ENCODE measurements at regions not wholly inside any gene's neighbourhood (a gene's known extent, or its start where the extent isn't known, plus 50 kb on each side); places are given as distances from the start of the nearest gene placed in this dataset.

- no peak for TF ChIP-seq ZNF362 (tag by site-specific recombination; IDR thresholded peaks at IDR 0.05)
- no peak for TF ChIP-seq CTCF (tag by site-specific recombination; IDR thresholded peaks at IDR 0.05)
- TF ChIP-seq ZBTB44 (tag by site-specific recombination; IDR thresholded peaks at IDR 0.05), result no peak
- TF ChIP-seq PATZ1 (tag by site-specific recombination; IDR thresholded peaks at IDR 0.05), result no peak
- no peak for TF ChIP-seq ZNF394 (tag by site-specific recombination; IDR thresholded peaks at IDR 0.05; ENCODE audit: borderline replicate concordance)
- no peak for TF ChIP-seq ZBTB49 (tag by site-specific recombination; IDR thresholded peaks at IDR 0.05; ENCODE audit: low read depth)
- no peak for TF ChIP-seq GFI1B (tag by site-specific recombination; IDR thresholded peaks at IDR 0.05)
- TF ChIP-seq OVOL3 (tag by site-specific recombination; IDR thresholded peaks at IDR 0.05), result no peak
- TF ChIP-seq REPIN1 (tag by site-specific recombination; IDR thresholded peaks at IDR 0.05; ENCODE audit: low read depth), result no peak
- no peak for TF ChIP-seq ZNF629 (tag by site-specific recombination; IDR thresholded peaks at IDR 0.05)
These were observed 176.2 kb upstream of the IRX3 start for GRCh38 chr16:54462771-54463170.
